Dedifferentiated amniotic fluid mesenchymal stem cell (primary cell): ENCODE measurements at regions not wholly inside any gene's neighbourhood (a gene's known extent, or its start where the extent isn't known, plus 50 kb on each side); places are given as distances from the start of the nearest gene placed in this dataset.
"Not testable (repeated sequence)": the region's sequence is repeated elsewhere in the genome, so short reads cannot be mapped to it uniquely, and the experiment has no call there.

Experiments
- DNase-seq: peaks from one replicate; pipeline ENCODE4 v3.0.0-alpha.2; 2016; ENCODE audit errors: extremely low spot score

DNA sequence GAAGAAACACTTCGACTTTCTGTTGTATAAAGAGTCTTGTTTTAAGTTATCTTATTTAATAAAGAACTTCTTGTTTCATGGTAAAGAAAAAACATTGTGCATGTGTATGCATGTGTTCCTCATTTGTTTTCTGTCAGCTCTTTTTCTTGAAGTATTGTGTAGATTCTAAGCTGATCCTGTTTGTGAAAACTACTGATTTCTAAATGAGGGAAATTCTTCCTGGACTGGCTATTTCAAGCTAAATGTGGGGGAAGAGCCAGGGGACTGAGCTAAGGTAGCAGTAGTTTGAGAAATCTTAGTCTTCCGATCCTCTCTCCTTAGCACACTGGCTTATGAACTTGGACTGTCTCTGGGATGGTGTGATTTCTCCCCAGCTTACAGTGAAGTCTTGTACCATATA lies 56.4 kb upstream of the RBMS1 start:
- no peak for DNase-seq

DNA sequence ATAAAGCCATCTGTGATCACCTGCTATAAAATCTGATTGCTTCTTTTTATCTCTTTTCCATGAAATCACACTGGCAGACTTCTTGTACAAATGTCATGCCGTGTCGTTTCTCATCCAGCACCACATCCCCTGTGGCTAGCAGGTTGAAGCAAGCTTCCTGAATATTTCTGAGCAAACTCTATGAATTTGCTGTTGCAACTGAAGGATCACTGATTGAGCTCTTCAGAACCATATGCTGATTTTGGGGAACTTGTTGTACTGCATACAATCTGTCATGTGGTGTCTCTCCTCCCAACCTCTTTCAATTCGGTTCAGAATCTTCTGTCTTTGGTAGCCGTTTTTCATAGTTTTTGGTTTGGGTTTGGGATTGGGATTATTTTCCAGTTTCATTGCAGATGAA lies 57.7 kb upstream of the RBMS1 start:
- no peak for DNase-seq

DNA sequence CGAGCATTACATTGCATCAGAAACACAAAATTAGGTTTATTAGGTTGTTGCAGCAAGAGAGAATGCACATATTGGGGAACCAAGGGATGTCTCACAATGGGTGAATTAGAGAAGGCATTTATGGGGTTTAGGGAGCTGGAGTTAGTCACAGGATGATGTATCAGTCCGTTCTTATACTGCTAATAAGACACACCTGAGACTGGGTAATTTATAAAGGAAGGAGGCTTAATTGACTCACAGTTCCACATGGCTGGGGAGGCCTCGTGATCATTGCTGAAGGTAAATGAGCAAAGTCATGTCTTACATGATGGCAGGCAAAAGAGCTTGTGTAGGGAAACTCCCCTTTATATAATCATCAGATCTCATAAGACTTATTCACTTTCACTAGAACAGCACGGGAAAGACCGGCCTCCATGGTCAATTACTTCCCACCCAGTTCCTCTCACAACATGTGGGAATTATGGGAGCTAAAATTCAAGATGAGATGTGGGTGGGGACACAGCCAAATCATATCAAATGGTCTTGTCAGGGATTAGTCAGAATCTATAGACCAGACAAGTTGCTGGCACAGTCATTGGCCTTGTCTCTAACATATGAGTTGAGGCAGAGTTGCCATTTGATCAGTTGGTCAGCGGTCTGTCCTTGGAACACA lies 61.9 kb upstream of the RBMS1 start:
- DNase-seq = no peak

GRCh38 chr2:160557903-160558302 lies 64.3 kb upstream of the RBMS1 start:
- no peak for DNase-seq

- DNase-seq = no peak
Measured at GRCh38 chr2:160558531-160558930, 64.9 kb upstream of the RBMS1 start.

- DNase-seq = peak; percentile 87
Measured at GRCh38 chr2:160561551-160562295, 68.1 kb upstream of the RBMS1 start.

GRCh38 chr2:160562730-160563129 lies 69.1 kb upstream of the RBMS1 start:
- DNase-seq = no peak

GRCh38 chr2:160564591-160564990 lies 71.0 kb upstream of the RBMS1 start:
- DNase-seq = no peak

- no peak for DNase-seq
Measured at GRCh38 chr2:160565099-160565845, 71.7 kb upstream of the RBMS1 start.

DNA sequence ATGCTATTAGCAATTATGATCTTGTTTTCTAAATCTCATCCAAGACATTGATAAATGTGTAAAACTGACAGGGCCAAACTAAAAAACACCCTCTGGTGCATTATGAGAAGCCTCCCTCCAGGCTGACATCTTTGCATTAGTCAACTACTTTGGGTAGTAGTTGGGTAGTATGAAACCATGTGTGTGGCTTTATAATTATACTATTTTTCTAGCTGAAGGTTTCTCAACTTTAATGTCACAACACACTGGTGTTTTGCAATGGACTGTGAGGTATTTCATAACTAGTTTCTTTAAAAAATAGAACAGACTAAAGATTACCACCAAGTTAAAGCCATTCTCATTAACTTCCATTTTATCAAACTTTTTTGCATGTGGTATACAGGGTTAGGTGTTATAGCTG lies 73.1 kb upstream of the RBMS1 start:
- no peak for DNase-seq

GRCh38 chr2:160568856-160569255 lies 75.2 kb upstream of the RBMS1 start:
- DNase-seq = no peak

DNA sequence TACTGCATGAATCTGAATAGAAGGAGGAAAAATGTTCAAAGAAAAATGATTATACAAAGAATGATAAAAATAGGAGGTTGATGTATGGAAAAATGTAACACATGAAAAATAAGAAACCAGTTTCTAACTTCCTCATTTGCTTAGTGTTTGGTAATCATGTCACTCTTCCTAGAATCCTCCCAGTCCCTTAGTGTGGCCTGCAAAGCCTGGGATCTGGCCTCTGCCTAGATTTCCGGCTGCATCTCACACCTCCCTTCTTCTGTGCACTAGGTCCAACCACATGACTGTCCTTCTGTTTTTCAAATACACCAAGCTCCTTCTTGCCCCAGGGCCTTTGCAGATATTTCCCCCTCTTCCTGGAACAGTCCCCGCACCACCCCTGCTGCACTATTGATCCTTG lies 76.8 kb upstream of the RBMS1 start:
- no peak for DNase-seq

- peak; percentile 84 for DNase-seq
Measured at GRCh38 chr2:160574468-160575140, 81.0 kb upstream of the RBMS1 start.

GRCh38 chr2:160575368-160575767 lies 81.8 kb upstream of the RBMS1 start:
- no peak for DNase-seq

DNA sequence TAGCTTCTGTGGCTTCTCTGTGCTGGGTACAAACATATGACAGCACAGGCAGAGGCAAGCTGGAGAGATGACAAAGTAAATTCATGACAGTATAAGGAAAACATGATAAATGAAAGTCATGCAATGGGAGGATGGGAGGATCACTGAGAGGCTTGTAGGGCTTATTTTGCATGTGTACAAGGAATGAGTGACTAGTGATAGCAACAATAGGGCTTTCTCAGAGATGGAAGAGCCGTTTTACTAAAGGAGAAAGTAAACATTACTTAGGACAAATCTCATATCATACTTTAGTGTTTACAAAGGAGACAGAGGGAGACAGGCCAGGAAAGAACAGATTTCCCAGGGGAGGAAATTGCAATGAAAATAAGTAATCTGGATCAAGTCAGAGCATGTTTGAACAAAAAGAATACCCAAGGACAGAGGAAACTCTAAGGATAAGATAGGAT lies 82.5 kb upstream of the RBMS1 start:
- peak; percentile 68 for DNase-seq

GRCh38 chr2:160577081-160577480 lies 83.5 kb upstream of the RBMS1 start:
- not testable (repeated sequence) for DNase-seq

- no peak for DNase-seq
Measured at GRCh38 chr2:160581035-160581434, 87.4 kb upstream of the RBMS1 start.

- DNase-seq = no peak
Measured at GRCh38 chr2:160581448-160581847, 87.8 kb upstream of the RBMS1 start.

DNA sequence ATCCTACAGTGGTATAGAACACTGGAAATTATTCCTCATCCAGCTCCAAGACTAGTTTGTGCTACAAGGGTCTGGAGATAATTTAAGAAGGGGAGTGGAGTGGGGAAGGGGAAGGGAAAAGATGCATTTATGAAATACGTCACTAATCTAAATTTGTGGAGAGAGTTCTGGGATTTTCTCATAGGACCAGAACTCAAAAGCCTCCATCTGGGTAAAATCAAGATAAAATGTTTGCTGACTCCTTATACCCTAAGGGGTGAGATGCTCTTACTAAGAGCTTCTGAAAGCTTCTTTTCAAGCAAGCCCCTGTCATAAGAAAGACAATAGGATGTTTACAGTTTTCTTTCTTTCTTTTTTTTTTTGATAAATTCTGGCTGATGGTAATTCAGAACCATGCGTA lies 88.5 kb upstream of the RBMS1 start:
- DNase-seq = no peak

GRCh38 chr2:160582490-160583145 lies 89.0 kb upstream of the RBMS1 start:
- DNase-seq = peak; percentile 81

DNA sequence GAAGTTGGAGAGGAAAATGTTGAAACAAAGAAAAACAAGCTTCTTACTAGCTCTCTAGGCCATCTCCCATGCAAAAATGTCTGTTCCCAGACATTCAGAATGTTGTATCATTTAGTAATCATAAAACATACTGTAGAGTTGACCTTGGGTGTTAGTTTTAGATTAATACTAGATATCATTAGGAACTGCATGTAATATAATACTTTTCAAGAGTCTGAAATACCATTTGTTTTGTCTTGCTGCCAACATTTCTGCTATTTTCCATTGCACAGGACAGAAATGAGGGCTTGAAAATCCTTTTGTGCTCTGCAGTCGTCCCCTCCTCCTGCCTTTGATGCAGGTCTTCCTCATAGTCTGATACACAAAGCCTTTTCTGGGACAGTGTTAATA lies 89.5 kb upstream of the RBMS1 start:
- peak; percentile 69 for DNase-seq
